B cell (primary cell): ENCODE measurements at regions not wholly inside any gene's neighbourhood (a gene's known extent, or its start where the extent isn't known, plus 50 kb on each side); places are given as distances from the start of the nearest gene placed in this dataset.

Experiments used
- ATAC-seq: fragments of 200-7000 bp; cut with Tn5 transposase; one replicate; pipeline ENCODE4 v1.10.0; 2021; ENCODE audit warnings: low read depth, mild to moderate bottlenecking, moderate number of reproducible peaks, moderate library complexity
- CTCF ChIA-PET: fragments of 350-600 bp; sonication (Branson Sonifier 250); formaldehyde crosslinking; loops from one replicate; lab custom pipeline; 2021; ENCODE audit warnings: antibody characterized with exemption, inconsistent platforms; lab: Charles Lee
- POLR2A ChIA-PET: fragments of 350-600 bp; sonication (Branson Sonifier 250); formaldehyde crosslinking; loops from one replicate; lab custom pipeline; 2021; ENCODE audit warnings: antibody characterized with exemption; lab: Charles Lee
- DNase-seq: peaks from one replicate; pipeline ENCODE4 v3.0.0; 2013
- H2AFZ ChIP-seq: 2 replicates; pipeline ENCODE4 v1.6.1; 2012; ENCODE audit warnings: mild to moderate bottlenecking, low read depth, low read length; ENCODE audit not compliant: insufficient read depth, poor library complexity, severe bottlenecking
- H3K27ac ChIP-seq, 2 donors: 1 replicate in 1 of 2; 2 replicates in 1 of 2; pipeline ENCODE4 v1.5.1; 2012 to 2013; ENCODE audit warnings: low read length in 2 of 2, mild to moderate bottlenecking in 2 of 2, moderate library complexity in 1 of 2
- H3K27me3 ChIP-seq, 4 experiments: fragments of 200-600 bp in 1 of 4; sonication (generic) in 1 of 4; replicated peaks in 1 of 4; 1 replicate in 2 of 4; 2 replicates in 2 of 4; pipeline versions ENCODE4 v1.6.1 to v1.7.0; 2013 to 2016; ENCODE audit warnings: low read length in 3 of 4, mild to moderate bottlenecking in 2 of 4, mixed read lengths in 1 of 4, moderate library complexity in 1 of 4; ENCODE audit not compliant: insufficient read depth in 4 of 4, control insufficient read depth in 3 of 4; ENCODE audit errors: control extremely low read depth in 1 of 4
- H3K36me3 ChIP-seq, 2 experiments: replicated peaks in 1 of 2; 1 replicate in 1 of 2; 2 replicates in 1 of 2; pipeline versions ENCODE4 v1.6.1 to v1.7.1; 2013; ENCODE audit warnings: low read length in 1 of 2; ENCODE audit not compliant: insufficient read depth in 2 of 2, control insufficient read depth in 1 of 2; ENCODE audit errors: control extremely low read depth in 1 of 2, extremely low read depth in 1 of 2
- H3K4me1 ChIP-seq, 2 donors: fragments of 200-600 bp in 1 of 2; sonication (generic) in 1 of 2; 1 replicate in 1 of 2; 2 replicates in 1 of 2; pipeline versions ENCODE4 v1.5.1 to v1.6.1; 2013 to 2017; ENCODE audit warnings: low read length in 2 of 2; ENCODE audit not compliant: control insufficient read depth in 2 of 2, insufficient read depth in 2 of 2
- H3K4me2 ChIP-seq: replicated peaks from 2 replicates; pipeline ENCODE3; 2012; ENCODE audit warnings: mild to moderate bottlenecking, low read depth, low read length; ENCODE audit not compliant: poor library complexity, severe bottlenecking
- H3K4me3 ChIP-seq, 5 experiments: fragments of 200-600 bp in 1 of 5; sonication (generic) in 1 of 5; 1 replicate in 3 of 5; 2 replicates in 2 of 5; pipeline versions ENCODE4 v1.5.1 to v1.7.0; 2011 to 2016; ENCODE audit warnings: low read length in 4 of 5, mild to moderate bottlenecking in 4 of 5, low read depth in 2 of 5, control low read depth in 1 of 5, moderate library complexity in 1 of 5; ENCODE audit not compliant: insufficient read depth in 1 of 5; ENCODE audit errors: control extremely low read depth in 1 of 5, extremely low read depth in 1 of 5
- H3K79me2 ChIP-seq: fragments of 200-600 bp; sonication (generic); one replicate; pipeline ENCODE4 v1.6.0; 2016; ENCODE audit warnings: low read length; ENCODE audit not compliant: control insufficient read depth, insufficient read depth
- H3K9ac ChIP-seq: fragments of 200-600 bp; sonication (generic); 2 replicates; pipeline ENCODE4 v1.6.1; 2017; ENCODE audit warnings: mild to moderate bottlenecking, low read length, moderate library complexity
- H3K9me3 ChIP-seq, 3 donors: one replicate each; pipeline versions ENCODE4 v1.6.1 to v1.7.1; 2013; ENCODE audit warnings: low read length in 2 of 3; ENCODE audit not compliant: control insufficient read depth in 2 of 3, insufficient read depth in 1 of 3; ENCODE audit errors: control extremely low read depth in 1 of 3
- H4K20me1 ChIP-seq: 2 replicates; pipeline ENCODE4 v1.6.0; 2012; ENCODE audit warnings: mild to moderate bottlenecking, low read length; ENCODE audit not compliant: insufficient read depth, control insufficient read depth, poor library complexity, severe bottlenecking
- H3K27ac Mint-ChIP-seq: one replicate; pipeline ENCODE4 v1.8.0; 2021; ENCODE audit warnings: mixed read lengths
- H3K27me3 Mint-ChIP-seq: one replicate; pipeline ENCODE4 v1.8.0; 2021; ENCODE audit warnings: mixed read lengths
- H3K4me1 Mint-ChIP-seq: one replicate; pipeline ENCODE4 v1.8.0; 2021; ENCODE audit warnings: mixed read lengths
- H3K4me3 Mint-ChIP-seq: one replicate; pipeline ENCODE4 v1.8.0; 2021; ENCODE audit warnings: mixed read lengths
- H3K9me3 Mint-ChIP-seq: one replicate; pipeline ENCODE4 v1.8.0; 2022; ENCODE audit warnings: mixed read lengths; ENCODE audit not compliant: insufficient read depth
- CTCF ChIP-seq: fragments of 200-600 bp; IDR thresholded peaks from one replicate; pipeline ENCODE4 v1.8.0; 2022; ENCODE audit warnings: antibody characterized with exemption, mild to moderate bottlenecking
- EZH2 ChIP-seq: IDR thresholded peaks from 2 replicates; pipeline ENCODE4 v1.6.1; 2012; ENCODE audit warnings: borderline replicate concordance, low read depth, mild to moderate bottlenecking, moderate library complexity, low read length; ENCODE audit not compliant: insufficient read depth, poor library complexity, severe bottlenecking
- WGBS: methylation state at CpG from one replicate; pipeline ENCODE4 v1.1.5; 2013; ENCODE audit warnings: missing lambda C conversion rate; ENCODE audit not compliant: insufficient coverage; 5-methylcytosine and 5-hydroxymethylcytosine counted together
- intact Hi-C: fragments of 100-400 bp; cut with micrococcal nuclease; formaldehyde crosslinking; loops from one replicate; pipeline ENCODE4 v1.10.0; 2022

- Histone ChIP-seq H3K4me1 (no peaks in the 10 kb centered on the region), H3K27ac (no peak overlapping the region), H3K4me3 (no peak overlapping the region), H3K4me2 (no peak overlapping the region), H3K27me3 (no peaks in the 10 kb centered on the region), H3K36me3 (no peaks in the 10 kb centered on the region), H2AFZ (no peak overlapping the region), H3K79me2 (no peaks in the 10 kb centered on the region), H3K9ac (no peak overlapping the region), H4K20me1 (no peaks in the 10 kb centered on the region), H3K9me3 (peaks cover 0 to 1% (median 0%) of the 10 kb centered on the region in 3 donors)
- ChIA-PET POLR2A (no interaction called here), CTCF (no interaction called here)
- intact Hi-C loops = no loop called here
- no peak overlapping the region for H3K4me3 Mint-ChIP-seq
- no peak for TF ChIP-seq EZH2
- no peak for TF ChIP-seq CTCF
- H3K9me3 Mint-ChIP-seq = no peaks in the 10 kb centered on the region
- H3K27ac Mint-ChIP-seq = no peak overlapping the region
- no peaks in the 10 kb centered on the region for H3K27me3 Mint-ChIP-seq
- DNase-seq = no peak
- ATAC-seq = no peak
- H3K4me1 Mint-ChIP-seq = no peaks in the 10 kb centered on the region
These were observed 727.1 kb upstream of the NECTIN3 start for GRCh38 chr3:110344487-110344886.

GRCh38 chr3:110344897-110345767, 726.5 kb upstream of the NECTIN3 start:
- ChIA-PET POLR2A (no interaction called here), CTCF (no interaction called here)
- no peak for DNase-seq
- Histone ChIP-seq H2AFZ (no peak overlapping the region), H3K79me2 (no peaks in the 10 kb centered on the region), H4K20me1 (no peaks in the 10 kb centered on the region), H3K27me3 (no peaks in the 10 kb centered on the region), H3K36me3 (no peaks in the 10 kb centered on the region), H3K4me2 (no peak overlapping the region), H3K4me3 (no peak overlapping the region), H3K9me3 (peaks cover 0 to 1% (median 0%) of the 10 kb centered on the region in 3 donors), H3K27ac (no peak overlapping the region), H3K4me1 (no peaks in the 10 kb centered on the region), H3K9ac (no peak overlapping the region)
- TF ChIP-seq CTCF (no peak), EZH2 (no peak)
- Mint-ChIP-seq H3K4me1 (no peaks in the 10 kb centered on the region), H3K27me3 (no peaks in the 10 kb centered on the region), H3K9me3 (no peaks in the 10 kb centered on the region), H3K27ac (no peak overlapping the region), H3K4me3 (no peak overlapping the region)
- WGBS = no CpG with 5 or more reads among the region's 5 CpGs
- intact Hi-C loops = no loop called here
- no peak for ATAC-seq
